ENCODE measurements at regions not wholly inside any gene's neighbourhood (a gene's known extent, or its start where the extent isn't known, plus 50 kb on each side); places are given as distances from the start of the nearest gene placed in this dataset.

GRCh38 chr15:36398212-36398611, 181.2 kb upstream of the CDIN1 start:
- no peak overlapping the region for H3K4me3 ChIP-seq (ENCODE audit: low read depth, low read length)
- no peak overlapping the region for H3K27ac ChIP-seq
- no peaks in the 10 kb centered on the region for H3K36me3 ChIP-seq (replicated peaks)
- in situ Hi-C loops (cut with HindIII; ENCODE audit: low pct_ligation_motif_present, low sequenced_read_pairs) = no loop called here
- TF ChIP-seq CTCF (IDR thresholded peaks at IDR 0.05; ENCODE audit: low read depth, low read length, missing control alignments) = no peak
- DNase-seq = no peak
- H3K27me3 ChIP-seq (replicated peaks) = no peaks in the 10 kb centered on the region

- no peak overlapping the region for H3K27ac ChIP-seq
- no peak for TF ChIP-seq CTCF (IDR thresholded peaks at IDR 0.05; ENCODE audit: low read depth, low read length, missing control alignments)
- H3K4me3 ChIP-seq (ENCODE audit: low read depth, low read length) = no peak overlapping the region
- no peak for DNase-seq
- in situ Hi-C loops (cut with HindIII; ENCODE audit: low pct_ligation_motif_present, low sequenced_read_pairs) = no loop called here
- no peaks in the 10 kb centered on the region for H3K36me3 ChIP-seq (replicated peaks)
- H3K27me3 ChIP-seq (replicated peaks) = no peaks in the 10 kb centered on the region
These were observed 180.2 kb upstream of the CDIN1 start for GRCh38 chr15:36399276-36399675.

GRCh38 chr15:36400936-36401585, 178.4 kb upstream of the CDIN1 start:
- no peaks in the 10 kb centered on the region for H3K27me3 ChIP-seq (replicated peaks)
- no peak for DNase-seq
- in situ Hi-C loops (cut with HindIII; ENCODE audit: low pct_ligation_motif_present, low sequenced_read_pairs) = no loop called here
- no peak overlapping the region for H3K4me3 ChIP-seq (ENCODE audit: low read depth, low read length)
- TF ChIP-seq CTCF (IDR thresholded peaks at IDR 0.05; ENCODE audit: low read depth, low read length, missing control alignments) = no peak
- H3K27ac ChIP-seq = no peak overlapping the region
- no peaks in the 10 kb centered on the region for H3K36me3 ChIP-seq (replicated peaks)

- in situ Hi-C loops (cut with HindIII; ENCODE audit: low pct_ligation_motif_present, low sequenced_read_pairs) = no loop called here
- DNase-seq = no peak
- no peak overlapping the region for H3K4me3 ChIP-seq (ENCODE audit: low read depth, low read length)
- H3K27ac ChIP-seq = no peak overlapping the region
- no peaks in the 10 kb centered on the region for H3K27me3 ChIP-seq (replicated peaks)
- no peaks in the 10 kb centered on the region for H3K36me3 ChIP-seq (replicated peaks)
- no peak for TF ChIP-seq CTCF (IDR thresholded peaks at IDR 0.05; ENCODE audit: low read depth, low read length, missing control alignments)
These were observed 177.8 kb upstream of the CDIN1 start for GRCh38 chr15:36401586-36401966.

GRCh38 chr15:36403351-36403750, 176.1 kb upstream of the CDIN1 start:
- no peak for TF ChIP-seq CTCF (IDR thresholded peaks at IDR 0.05; ENCODE audit: low read depth, low read length, missing control alignments)
- in situ Hi-C loops (cut with HindIII; ENCODE audit: low pct_ligation_motif_present, low sequenced_read_pairs) = no loop called here
- no peak for DNase-seq
- H3K27ac ChIP-seq = no peak overlapping the region
- no peaks in the 10 kb centered on the region for H3K27me3 ChIP-seq (replicated peaks)
- H3K36me3 ChIP-seq (replicated peaks) = no peaks in the 10 kb centered on the region
- no peak overlapping the region for H3K4me3 ChIP-seq (ENCODE audit: low read depth, low read length)

GRCh38 chr15:36406366-36406765, 173.1 kb upstream of the CDIN1 start:
- no peak overlapping the region for H3K4me3 ChIP-seq (ENCODE audit: low read depth, low read length)
- no peak overlapping the region for H3K27ac ChIP-seq
- DNase-seq = no peak
- in situ Hi-C loops (cut with HindIII; ENCODE audit: low pct_ligation_motif_present, low sequenced_read_pairs) = no loop called here
- TF ChIP-seq CTCF (IDR thresholded peaks at IDR 0.05; ENCODE audit: low read depth, low read length, missing control alignments) = no peak
- no peaks in the 10 kb centered on the region for H3K36me3 ChIP-seq (replicated peaks)
- H3K27me3 ChIP-seq (replicated peaks) = no peaks in the 10 kb centered on the region

All from brain microvascular endothelial cell (primary cell).